HG02623 (cell line): ENCODE measurements at regions not wholly inside any gene's neighbourhood (a gene's known extent, or its start where the extent isn't known, plus 50 kb on each side); places are given as distances from the start of the nearest gene placed in this dataset.

ENCODE experiments used
- ATAC-seq: cut with Tn5 transposase; IDR thresholded peaks from one replicate; pipeline ENCODE4 v1.9.1; 2021; ENCODE audit warnings: moderate library complexity; ENCODE audit not compliant: unreplicated experiment

- ATAC-seq: no peak
These were observed 560.4 kb upstream of the DPPA4 start for GRCh38 chr3:109897734-109898133.

- no peak for ATAC-seq
These were observed 562.6 kb upstream of the DPPA4 start for GRCh38 chr3:109899925-109900324.

GRCh38 chr3:109900783-109901182 lies 563.4 kb upstream of the DPPA4 start:
- ATAC-seq: no peak

- no peak for ATAC-seq
These were observed 565.2 kb upstream of the DPPA4 start for GRCh38 chr3:109902549-109902948.

GRCh38 chr3:109903100-109903499 lies 565.8 kb upstream of the DPPA4 start:
- ATAC-seq: no peak

GRCh38 chr3:109910772-109911171 lies 573.4 kb upstream of the DPPA4 start:
- ATAC-seq: no peak

- ATAC-seq: no peak
These were observed 581.4 kb upstream of the DPPA4 start for GRCh38 chr3:109918740-109919139.

- ATAC-seq: no peak
These were observed 583.4 kb upstream of the DPPA4 start for GRCh38 chr3:109920749-109921148.

GRCh38 chr3:109921509-109921908 lies 584.2 kb upstream of the DPPA4 start:
- no peak for ATAC-seq

GRCh38 chr3:109922856-109923255 lies 585.5 kb upstream of the DPPA4 start:
- ATAC-seq: no peak

- no peak for ATAC-seq
These were observed 586.1 kb upstream of the DPPA4 start for GRCh38 chr3:109923431-109923830.

GRCh38 chr3:109924196-109924595 lies 586.9 kb upstream of the DPPA4 start:
- ATAC-seq: no peak

- no peak for ATAC-seq
These were observed 589.0 kb upstream of the DPPA4 start for GRCh38 chr3:109926376-109926775.

- ATAC-seq: no peak
These were observed 589.8 kb upstream of the DPPA4 start for GRCh38 chr3:109927161-109927560.

- ATAC-seq: no peak
These were observed 590.4 kb upstream of the DPPA4 start for GRCh38 chr3:109927726-109928125.

GRCh38 chr3:109930582-109930981 lies 593.2 kb upstream of the DPPA4 start:
- no peak for ATAC-seq

- ATAC-seq: no peak
These were observed 596.2 kb upstream of the DPPA4 start for GRCh38 chr3:109933576-109933975.

- ATAC-seq: no peak
These were observed 602.5 kb upstream of the DPPA4 start for GRCh38 chr3:109939817-109940216.

- ATAC-seq: no peak
These were observed 605.8 kb upstream of the DPPA4 start for GRCh38 chr3:109943181-109943580.

GRCh38 chr3:109944836-109945235 lies 607.5 kb upstream of the DPPA4 start:
- ATAC-seq: no peak

GRCh38 chr3:109952924-109953323 lies 615.6 kb upstream of the DPPA4 start:
- no peak for ATAC-seq

- no peak for ATAC-seq
These were observed 626.5 kb upstream of the DPPA4 start for GRCh38 chr3:109963831-109964230.

GRCh38 chr3:109973733-109974132 lies 636.4 kb upstream of the DPPA4 start:
- no peak for ATAC-seq

- ATAC-seq: no peak
These were observed 640.6 kb upstream of the DPPA4 start for GRCh38 chr3:109977897-109978296.
